ENCODE measurements at regions not wholly inside any gene's neighbourhood (a gene's known extent, or its start where the extent isn't known, plus 50 kb on each side); places are given as distances from the start of the nearest gene placed in this dataset.

DNA sequence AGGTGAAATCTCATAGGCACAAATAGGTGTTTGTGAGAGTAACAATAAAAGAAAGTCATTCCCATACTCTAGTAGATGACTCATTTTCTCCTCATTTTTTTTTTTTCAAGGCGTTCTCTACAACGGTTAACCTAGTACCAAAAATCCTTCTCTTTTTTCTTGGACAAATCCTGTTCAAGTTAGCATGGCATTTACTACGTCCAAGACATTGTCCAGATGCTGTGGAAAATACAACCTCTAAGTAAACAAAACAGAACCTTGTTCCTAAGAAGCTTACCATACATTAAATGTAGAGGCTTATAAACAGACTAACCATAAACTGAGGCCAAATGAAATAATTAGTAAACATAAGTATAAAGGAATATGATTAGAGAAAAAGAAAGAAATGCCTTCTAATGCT lies 76.2 kb upstream of the RGS4 start:
- Histone ChIP-seq H4K20me1 (ENCODE audit: insufficient read depth, low read length) (no peaks in the 10 kb centered on the region), H3K4me3 (ENCODE audit: low read depth, low read length, poor library complexity, severe bottlenecking) (no peak overlapping the region), H3K36me3 (ENCODE audit: insufficient read depth, low read length) (no peaks in the 10 kb centered on the region), H3K4me1 (ENCODE audit: insufficient read depth, low read length, severe bottlenecking) (no peaks in the 10 kb centered on the region), H3F3A (ENCODE audit: insufficient read depth, low read length) (no peaks in the 10 kb centered on the region), H3K4me2 (ENCODE audit: low read length) (no peak overlapping the region), H3K9me3 (ENCODE audit: low read length) (no peaks in the 10 kb centered on the region), H3K27ac (ENCODE audit: low read depth, low read length, poor library complexity, severe bottlenecking) (no peak overlapping the region), H3K27me3 (ENCODE audit: insufficient read depth, low read length) (no peaks in the 10 kb centered on the region), H2AFZ (ENCODE audit: low read length) (no peak overlapping the region), H3K79me2 (ENCODE audit: insufficient read depth, low read length) (no peaks in the 10 kb centered on the region), H3K9ac (ENCODE audit: low read length) (no peak overlapping the region), H3K9me2 (ENCODE audit: low read depth, low read length) (no peaks in the 10 kb centered on the region)
- TF ChIP-seq EZH2 (IDR thresholded peaks at IDR 0.05; ENCODE audit: borderline replicate concordance, low read length) = no peak
- TF ChIP-seq CTCF (IDR thresholded peaks at IDR 0.05; ENCODE audit: low read length) = no peak

GRCh38 chr1:162991444-162991843 lies 77.7 kb upstream of the RGS4 start:
- H4K20me1 ChIP-seq (ENCODE audit: insufficient read depth, low read length) = no peaks in the 10 kb centered on the region
- no peaks in the 10 kb centered on the region for H3F3A ChIP-seq (ENCODE audit: insufficient read depth, low read length)
- H3K27ac ChIP-seq (ENCODE audit: low read depth, low read length, poor library complexity, severe bottlenecking) = no peak overlapping the region
- H3K9me2 ChIP-seq (ENCODE audit: low read depth, low read length) = no peaks in the 10 kb centered on the region
- no peak overlapping the region for H2AFZ ChIP-seq (ENCODE audit: low read length)
- no peaks in the 10 kb centered on the region for H3K4me1 ChIP-seq (ENCODE audit: insufficient read depth, low read length, severe bottlenecking)
- TF ChIP-seq CTCF (IDR thresholded peaks at IDR 0.05; ENCODE audit: low read length) = no peak
- no peak for TF ChIP-seq EZH2 (IDR thresholded peaks at IDR 0.05; ENCODE audit: borderline replicate concordance, low read length)
- H3K36me3 ChIP-seq (ENCODE audit: insufficient read depth, low read length) = no peaks in the 10 kb centered on the region
- no peaks in the 10 kb centered on the region for H3K27me3 ChIP-seq (ENCODE audit: insufficient read depth, low read length)
- H3K9me3 ChIP-seq (ENCODE audit: low read length) = no peaks in the 10 kb centered on the region
- H3K79me2 ChIP-seq (ENCODE audit: insufficient read depth, low read length) = no peaks in the 10 kb centered on the region
- H3K4me2 ChIP-seq (ENCODE audit: low read length) = no peak overlapping the region
- no peak overlapping the region for H3K9ac ChIP-seq (ENCODE audit: low read length)
- H3K4me3 ChIP-seq (ENCODE audit: low read depth, low read length, poor library complexity, severe bottlenecking) = no peak overlapping the region

DNA sequence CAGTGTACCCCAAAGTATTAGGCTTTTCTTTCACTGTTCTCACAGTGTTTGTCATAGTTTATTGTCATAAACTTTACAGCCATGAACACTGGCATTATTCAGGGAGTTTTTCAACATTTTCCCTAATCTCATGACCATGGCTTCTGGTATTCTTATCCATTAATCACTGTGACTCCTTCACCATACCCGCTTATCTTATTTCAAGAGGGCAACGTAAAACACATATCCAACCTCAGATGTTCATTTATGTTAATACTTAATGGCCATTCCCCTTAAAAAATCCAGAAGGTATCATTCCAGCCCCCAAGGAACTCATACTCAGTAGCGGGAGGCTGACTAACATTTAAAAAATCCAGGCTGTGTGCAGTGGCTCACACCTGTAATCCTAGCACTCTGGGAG lies 78.5 kb upstream of the RGS4 start:
- H3K9me2 ChIP-seq (ENCODE audit: low read depth, low read length) = no peaks in the 10 kb centered on the region
- no peak overlapping the region for H3K9ac ChIP-seq (ENCODE audit: low read length)
- H3K36me3 ChIP-seq (ENCODE audit: insufficient read depth, low read length) = no peaks in the 10 kb centered on the region

More for the DNA sequence above, 78.5 kb upstream of the RGS4 start:
- no peak overlapping the region for H3K27ac ChIP-seq (ENCODE audit: low read depth, low read length, poor library complexity, severe bottlenecking)
- no peaks in the 10 kb centered on the region for H3K4me1 ChIP-seq (ENCODE audit: insufficient read depth, low read length, severe bottlenecking)
- TF ChIP-seq CTCF (IDR thresholded peaks at IDR 0.05; ENCODE audit: low read length) (no peak), EZH2 (IDR thresholded peaks at IDR 0.05; ENCODE audit: borderline replicate concordance, low read length) (no peak)
- no peak overlapping the region for H3K4me2 ChIP-seq (ENCODE audit: low read length)
- H2AFZ ChIP-seq (ENCODE audit: low read length) = no peak overlapping the region
- H3K27me3 ChIP-seq (ENCODE audit: insufficient read depth, low read length) = no peaks in the 10 kb centered on the region
- H3K9me3 ChIP-seq (ENCODE audit: low read length) = no peaks in the 10 kb centered on the region
- H4K20me1 ChIP-seq (ENCODE audit: insufficient read depth, low read length) = no peaks in the 10 kb centered on the region
- H3K79me2 ChIP-seq (ENCODE audit: insufficient read depth, low read length) = no peaks in the 10 kb centered on the region
- H3F3A ChIP-seq (ENCODE audit: insufficient read depth, low read length) = no peaks in the 10 kb centered on the region
- H3K4me3 ChIP-seq (ENCODE audit: low read depth, low read length, poor library complexity, severe bottlenecking) = no peak overlapping the region
